Keratinocyte (primary cell): ENCODE measurements at regions not wholly inside any gene's neighbourhood (a gene's known extent, or its start where the extent isn't known, plus 50 kb on each side); places are given as distances from the start of the nearest gene placed in this dataset.

ENCODE experiments used
- EZH2 ChIP-seq: IDR thresholded peaks from one replicate; pipeline ENCODE4 v1.6.1; 2012; ENCODE audit warnings: inconsistent platforms, mild to moderate bottlenecking, low read length, moderate library complexity
- TF ChIP-seq, protein P1 (sequence below), 3 experiments: IDR thresholded peaks in 1 of 3; conservative IDR thresholded peaks in 1 of 3; optimal IDR thresholded peaks in 1 of 3; 2 replicates in 2 of 3; 3 replicates in 1 of 3; pipeline versions ENCODE3 to v1.5.1; 2011; ENCODE audit warnings: low read length in 3 of 3, mild to moderate bottlenecking in 3 of 3, moderate library complexity in 2 of 3, control low read depth in 1 of 3, inconsistent platforms in 1 of 3; ENCODE audit not compliant: insufficient read depth in 2 of 3; ENCODE audit errors: extremely low read depth in 1 of 3

GRCh38 chr5:174291162-174291561 lies 245.7 kb downstream of the NSG2 start:
- TF ChIP-seq, protein P1, sequence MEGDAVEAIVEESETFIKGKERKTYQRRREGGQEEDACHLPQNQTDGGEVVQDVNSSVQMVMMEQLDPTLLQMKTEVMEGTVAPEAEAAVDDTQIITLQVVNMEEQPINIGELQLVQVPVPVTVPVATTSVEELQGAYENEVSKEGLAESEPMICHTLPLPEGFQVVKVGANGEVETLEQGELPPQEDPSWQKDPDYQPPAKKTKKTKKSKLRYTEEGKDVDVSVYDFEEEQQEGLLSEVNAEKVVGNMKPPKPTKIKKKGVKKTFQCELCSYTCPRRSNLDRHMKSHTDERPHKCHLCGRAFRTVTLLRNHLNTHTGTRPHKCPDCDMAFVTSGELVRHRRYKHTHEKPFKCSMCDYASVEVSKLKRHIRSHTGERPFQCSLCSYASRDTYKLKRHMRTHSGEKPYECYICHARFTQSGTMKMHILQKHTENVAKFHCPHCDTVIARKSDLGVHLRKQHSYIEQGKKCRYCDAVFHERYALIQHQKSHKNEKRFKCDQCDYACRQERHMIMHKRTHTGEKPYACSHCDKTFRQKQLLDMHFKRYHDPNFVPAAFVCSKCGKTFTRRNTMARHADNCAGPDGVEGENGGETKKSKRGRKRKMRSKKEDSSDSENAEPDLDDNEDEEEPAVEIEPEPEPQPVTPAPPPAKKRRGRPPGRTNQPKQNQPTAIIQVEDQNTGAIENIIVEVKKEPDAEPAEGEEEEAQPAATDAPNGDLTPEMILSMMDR (optimal IDR thresholded peaks at IDR 0.05 in 1 of 3, IDR thresholded peaks at IDR 0.05 in 1 of 3, conservative IDR thresholded peaks at IDR 0.05 in 1 of 3; ENCODE audit: extremely low read depth in 1 of 3, insufficient read depth in 2 of 3, low read length in 3 of 3), result no peak
- TF ChIP-seq EZH2, result no peak
